ENCODE measurements at regions not wholly inside any gene's neighbourhood (a gene's known extent, or its start where the extent isn't known, plus 50 kb on each side); places are given as distances from the start of the nearest gene placed in this dataset.

- WGBS, 4 donors, result 55 to 81% (median 77%) methylated on average over 4 of the region's 4 CpGs
These were observed 2253.2 kb upstream of the TENM3 start for GRCh38 chr4:179989975-179990374.

GRCh38 chr4:180009316-180009715 lies 2233.9 kb upstream of the TENM3 start:
- H3K9me3 ChIP-seq, result peaks cover 0 to 6% (median 0%) of the 10 kb centered on the region in 12 donors
- no peak overlapping the region for H3K27ac ChIP-seq
- no peak for TF ChIP-seq POLR2A (IDR thresholded peaks at IDR 0.05)
- TF ChIP-seq, protein P1, sequence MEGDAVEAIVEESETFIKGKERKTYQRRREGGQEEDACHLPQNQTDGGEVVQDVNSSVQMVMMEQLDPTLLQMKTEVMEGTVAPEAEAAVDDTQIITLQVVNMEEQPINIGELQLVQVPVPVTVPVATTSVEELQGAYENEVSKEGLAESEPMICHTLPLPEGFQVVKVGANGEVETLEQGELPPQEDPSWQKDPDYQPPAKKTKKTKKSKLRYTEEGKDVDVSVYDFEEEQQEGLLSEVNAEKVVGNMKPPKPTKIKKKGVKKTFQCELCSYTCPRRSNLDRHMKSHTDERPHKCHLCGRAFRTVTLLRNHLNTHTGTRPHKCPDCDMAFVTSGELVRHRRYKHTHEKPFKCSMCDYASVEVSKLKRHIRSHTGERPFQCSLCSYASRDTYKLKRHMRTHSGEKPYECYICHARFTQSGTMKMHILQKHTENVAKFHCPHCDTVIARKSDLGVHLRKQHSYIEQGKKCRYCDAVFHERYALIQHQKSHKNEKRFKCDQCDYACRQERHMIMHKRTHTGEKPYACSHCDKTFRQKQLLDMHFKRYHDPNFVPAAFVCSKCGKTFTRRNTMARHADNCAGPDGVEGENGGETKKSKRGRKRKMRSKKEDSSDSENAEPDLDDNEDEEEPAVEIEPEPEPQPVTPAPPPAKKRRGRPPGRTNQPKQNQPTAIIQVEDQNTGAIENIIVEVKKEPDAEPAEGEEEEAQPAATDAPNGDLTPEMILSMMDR (IDR thresholded peaks at IDR 0.05), result no peak
- intact Hi-C loops (cut with DNase I), result no loop called here
- WGBS, 4 donors, result 62 to 77% (median 73%) methylated on average over 2 of the region's 2 CpGs
- no peaks in the 10 kb centered on the region for H3K36me3 ChIP-seq
- no peaks in the 10 kb centered on the region for H3K27me3 ChIP-seq
- ATAC-seq, result no peak
- no peak for DNase-seq
- no peaks in the 10 kb centered on the region for H3K4me1 ChIP-seq
- no peak overlapping the region for H3K4me3 ChIP-seq

More at GRCh38 chr4:179989975-179990374, 2253.2 kb upstream of the TENM3 start:
- TF ChIP-seq, protein P1 (IDR thresholded peaks at IDR 0.05), result no peak
- no peak for TF ChIP-seq POLR2A (IDR thresholded peaks at IDR 0.05)
- no peaks in the 10 kb centered on the region for H3K27me3 ChIP-seq
- H3K36me3 ChIP-seq, result no peaks in the 10 kb centered on the region
- H3K27ac ChIP-seq, result no peak overlapping the region
- H3K9me3 ChIP-seq, result peaks cover 0 to 10% (median 0%) of the 10 kb centered on the region in 12 donors
- no peak overlapping the region for H3K4me3 ChIP-seq
- ATAC-seq (no peak), DNase-seq (no peak)
- intact Hi-C loops (cut with DNase I), result no loop called here
- no peaks in the 10 kb centered on the region for H3K4me1 ChIP-seq

DNA sequence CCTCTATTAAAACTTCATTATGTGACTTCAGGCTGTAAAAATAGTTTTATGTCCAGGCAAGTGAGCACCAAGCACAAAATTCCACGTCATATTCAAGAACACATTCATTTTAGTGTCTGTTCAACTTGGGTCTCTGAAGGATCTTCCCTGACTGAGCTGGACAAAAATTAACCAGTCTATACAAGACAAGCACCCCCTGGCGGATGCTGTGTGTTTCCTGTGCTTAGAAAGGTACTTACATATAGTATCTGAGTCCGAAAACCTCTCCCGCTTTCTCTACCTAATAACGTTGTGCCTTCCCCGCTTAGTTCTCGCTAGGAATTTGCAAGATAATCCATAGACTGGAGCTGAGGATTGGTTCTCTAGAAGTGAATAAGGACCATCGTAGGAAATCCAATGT lies 2214.5 kb upstream of the TENM3 start:
- TF ChIP-seq POLR2A (IDR thresholded peaks at IDR 0.05), result no peak
- TF ChIP-seq, protein P1 (IDR thresholded peaks at IDR 0.05), result peak in 2 of 12 donors; percentile 21 to 23
- Histone ChIP-seq H3K9me3 (no peaks in the 10 kb centered on the region), H3K27me3 (no peaks in the 10 kb centered on the region), H3K4me1 (no peaks in the 10 kb centered on the region), H3K36me3 (no peaks in the 10 kb centered on the region), H3K27ac (no peak overlapping the region), H3K4me3 (no peak overlapping the region)
- no peak for DNase-seq
- 42 to 56% (median 49%) methylated on average over 8 of the region's 8 CpGs for WGBS, 4 donors
- no peak for ATAC-seq
- intact Hi-C loops (cut with DNase I), result no loop called here

DNA sequence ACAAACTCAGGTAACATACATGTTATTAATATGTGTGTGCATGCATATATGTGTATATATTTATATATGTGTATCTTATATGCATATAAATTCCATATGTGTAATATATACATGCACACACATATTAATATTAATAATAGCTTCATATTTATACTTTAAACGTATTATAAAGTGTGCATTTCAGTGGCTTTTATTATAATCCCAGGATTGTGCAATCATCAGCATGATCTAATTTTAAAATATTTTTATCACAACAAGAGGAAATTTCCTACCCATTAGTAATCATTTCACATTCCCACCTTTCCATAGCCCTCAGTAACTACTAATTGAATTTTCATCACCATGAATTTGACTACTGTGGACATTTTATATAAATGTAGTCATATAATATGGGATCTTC lies 2211.9 kb upstream of the TENM3 start:
- DNase-seq (no peak), ATAC-seq (no peak)
- H3K9me3 ChIP-seq, result no peaks in the 10 kb centered on the region
- H3K4me3 ChIP-seq, result no peak overlapping the region
- no peaks in the 10 kb centered on the region for H3K4me1 ChIP-seq
- H3K27me3 ChIP-seq, result no peaks in the 10 kb centered on the region
- WGBS, 4 donors, result 72 to 88% (median 80%) methylated on average over 1 of the region's 1 CpG
- no peak for TF ChIP-seq POLR2A (IDR thresholded peaks at IDR 0.05)
- TF ChIP-seq, protein P1 (IDR thresholded peaks at IDR 0.05), result no peak
- intact Hi-C loops (cut with DNase I), result no loop called here
- no peak overlapping the region for H3K27ac ChIP-seq
- H3K36me3 ChIP-seq, result no peaks in the 10 kb centered on the region

Measured in heart left ventricle (tissue), 16 donors.